ENCODE measurements at regions not wholly inside any gene's neighbourhood (a gene's known extent, or its start where the extent isn't known, plus 50 kb on each side); places are given as distances from the start of the nearest gene placed in this dataset.

DNA sequence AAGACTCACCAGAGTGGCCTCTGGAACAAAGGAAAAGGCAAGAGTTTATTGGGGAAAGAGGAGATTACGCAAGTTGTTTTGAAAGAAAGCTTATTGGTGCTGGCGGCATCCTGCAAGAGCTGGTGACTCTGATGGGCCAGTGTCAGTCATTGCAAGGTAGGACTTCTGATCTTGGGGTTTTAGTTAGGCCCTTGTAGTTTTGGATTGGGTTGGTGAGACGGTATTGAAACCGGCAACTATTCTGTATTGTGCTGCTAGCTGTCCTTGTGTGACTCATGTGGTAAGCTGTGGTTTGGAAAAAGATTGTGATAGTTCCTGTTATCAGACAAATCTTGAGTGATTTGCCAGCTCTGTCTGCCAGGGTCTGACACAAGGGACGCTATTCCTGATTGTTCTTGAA is 159.1 kb upstream of the PIEZO2 start:
- peak; percentile 24 for DNase-seq (ENCODE audit: unreplicated experiment)
- Mint-ChIP-seq H3K4me1 (ENCODE audit: insufficient read depth, unreplicated experiment) (peaks cover 7% of the 10 kb centered on the region), H3K27ac (ENCODE audit: low read depth, unreplicated experiment) (no peak overlapping the region), H3K4me3 (ENCODE audit: unreplicated experiment) (no peak overlapping the region), H3K36me3 (ENCODE audit: insufficient read depth, unreplicated experiment) (no peaks in the 10 kb centered on the region), H3K27me3 (ENCODE audit: insufficient read depth, unreplicated experiment) (peaks cover 11% of the 10 kb centered on the region), H3K9me3 (ENCODE audit: unreplicated experiment) (peaks cover 7% of the 10 kb centered on the region)
- ChIA-PET CTCF (interaction anchor here (0.6 to 3.0 kb wide), 11 partner anchors 8 to 519 kb away, joined by 3 to 25 read pairs (median 4); no protein-coding TSS in a partner anchor), POLR2A (interaction anchor here (0.6 kb wide), 1 partner anchor 43 kb away, joined by 4 read pairs; no protein-coding TSS in a partner anchor)
- TF ChIP-seq, protein P1, sequence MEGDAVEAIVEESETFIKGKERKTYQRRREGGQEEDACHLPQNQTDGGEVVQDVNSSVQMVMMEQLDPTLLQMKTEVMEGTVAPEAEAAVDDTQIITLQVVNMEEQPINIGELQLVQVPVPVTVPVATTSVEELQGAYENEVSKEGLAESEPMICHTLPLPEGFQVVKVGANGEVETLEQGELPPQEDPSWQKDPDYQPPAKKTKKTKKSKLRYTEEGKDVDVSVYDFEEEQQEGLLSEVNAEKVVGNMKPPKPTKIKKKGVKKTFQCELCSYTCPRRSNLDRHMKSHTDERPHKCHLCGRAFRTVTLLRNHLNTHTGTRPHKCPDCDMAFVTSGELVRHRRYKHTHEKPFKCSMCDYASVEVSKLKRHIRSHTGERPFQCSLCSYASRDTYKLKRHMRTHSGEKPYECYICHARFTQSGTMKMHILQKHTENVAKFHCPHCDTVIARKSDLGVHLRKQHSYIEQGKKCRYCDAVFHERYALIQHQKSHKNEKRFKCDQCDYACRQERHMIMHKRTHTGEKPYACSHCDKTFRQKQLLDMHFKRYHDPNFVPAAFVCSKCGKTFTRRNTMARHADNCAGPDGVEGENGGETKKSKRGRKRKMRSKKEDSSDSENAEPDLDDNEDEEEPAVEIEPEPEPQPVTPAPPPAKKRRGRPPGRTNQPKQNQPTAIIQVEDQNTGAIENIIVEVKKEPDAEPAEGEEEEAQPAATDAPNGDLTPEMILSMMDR (IDR thresholded peaks at IDR 0.05; ENCODE audit: unreplicated experiment), result no peak
- no TSS peak for BruUV-seq (replicated peaks)
- intact Hi-C loops (cut with micrococcal nuclease), result loop anchor here (2.0 kb wide), 1 partner anchor 458 kb away; no protein-coding TSS in a partner anchor

DNA sequence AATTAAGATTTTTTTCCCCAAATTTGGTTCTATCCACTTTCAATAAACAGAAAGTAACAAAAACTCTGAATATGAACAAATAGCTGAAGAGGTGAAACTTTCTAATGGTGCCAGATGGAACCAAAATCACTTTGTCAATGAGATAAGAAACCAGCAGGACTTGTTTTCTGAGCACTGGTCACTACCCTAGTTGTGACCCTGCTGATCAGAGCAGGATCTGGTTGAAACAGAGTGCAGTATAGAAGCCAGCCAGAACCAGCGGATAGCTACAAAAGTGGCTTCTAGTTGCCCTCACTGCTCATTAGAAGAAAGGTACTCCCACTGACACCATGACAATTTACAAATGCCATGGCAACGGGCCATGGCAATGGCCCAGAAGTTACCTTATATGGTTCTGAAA is 158.3 kb upstream of the PIEZO2 start:
- H3K4me1 Mint-ChIP-seq (ENCODE audit: insufficient read depth, unreplicated experiment), result peaks cover 7% of the 10 kb centered on the region
- peaks cover 4% of the 10 kb centered on the region for H3K27me3 Mint-ChIP-seq (ENCODE audit: insufficient read depth, unreplicated experiment)
- no peak overlapping the region for H3K4me3 Mint-ChIP-seq (ENCODE audit: unreplicated experiment)
- H3K27ac Mint-ChIP-seq (ENCODE audit: low read depth, unreplicated experiment), result no peak overlapping the region
- ChIA-PET POLR2A (interaction anchor here (0.9 to 1.6 kb wide), 2 partner anchors 26 to 205 kb away, joined by 3 to 5 read pairs; no protein-coding TSS in a partner anchor), CTCF (interaction anchor here (0.8 to 3.0 kb wide), 6 partner anchors 8 to 245 kb away, joined by 4 to 25 read pairs (median 6); no protein-coding TSS in a partner anchor)
- no peak for DNase-seq (ENCODE audit: unreplicated experiment)
- peaks cover 7% of the 10 kb centered on the region for H3K9me3 Mint-ChIP-seq (ENCODE audit: unreplicated experiment)
- intact Hi-C loops (cut with micrococcal nuclease), result loop anchor here (2.0 kb wide), 1 partner anchor 457 kb away; no protein-coding TSS in a partner anchor
- no TSS peak for BruUV-seq (replicated peaks)
- H3K36me3 Mint-ChIP-seq (ENCODE audit: insufficient read depth, unreplicated experiment), result no peaks in the 10 kb centered on the region
- TF ChIP-seq, protein P1 (IDR thresholded peaks at IDR 0.05; ENCODE audit: unreplicated experiment), result no peak

DNA sequence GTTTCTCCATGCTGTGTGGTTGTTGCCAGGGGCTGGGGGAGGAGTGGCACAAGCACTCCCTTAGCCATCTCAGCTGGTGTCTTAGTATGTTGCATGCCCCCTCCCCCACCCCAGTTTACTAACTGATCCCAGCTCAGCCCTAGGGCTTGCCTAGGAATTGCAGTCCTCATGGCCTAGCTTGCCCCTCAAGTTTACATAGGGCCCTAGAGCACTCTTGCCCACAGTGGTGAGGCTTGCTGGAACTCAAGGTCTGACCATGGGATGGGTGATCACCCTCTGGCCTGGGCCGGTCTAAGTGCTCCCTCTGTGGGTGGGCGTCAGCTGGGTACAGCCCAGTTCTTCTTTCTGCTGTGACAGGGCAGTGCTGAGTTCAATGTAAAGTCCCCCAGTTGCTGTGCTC is 156.1 kb upstream of the PIEZO2 start:
- peaks cover 3% of the 10 kb centered on the region for H3K27me3 Mint-ChIP-seq (ENCODE audit: insufficient read depth, unreplicated experiment)
- no peaks in the 10 kb centered on the region for H3K36me3 Mint-ChIP-seq (ENCODE audit: insufficient read depth, unreplicated experiment)
- no TSS peak for BruUV-seq (replicated peaks)
- POLR2A ChIA-PET, result interaction anchor here (0.6 kb wide), 1 partner anchor 69 kb away, joined by 3 read pairs; no protein-coding TSS in a partner anchor
- H3K27ac Mint-ChIP-seq (ENCODE audit: low read depth, unreplicated experiment), result no peak overlapping the region
- H3K9me3 Mint-ChIP-seq (ENCODE audit: unreplicated experiment), result peaks cover 18% of the 10 kb centered on the region
- no peak for DNase-seq (ENCODE audit: unreplicated experiment)
- intact Hi-C loops (cut with micrococcal nuclease), result no loop called here
- H3K4me1 Mint-ChIP-seq (ENCODE audit: insufficient read depth, unreplicated experiment), result peaks cover 7% of the 10 kb centered on the region
- H3K4me3 Mint-ChIP-seq (ENCODE audit: unreplicated experiment), result no peak overlapping the region
- CTCF ChIA-PET, result no interaction called here
- TF ChIP-seq, protein P1 (IDR thresholded peaks at IDR 0.05; ENCODE audit: unreplicated experiment), result no peak

DNA sequence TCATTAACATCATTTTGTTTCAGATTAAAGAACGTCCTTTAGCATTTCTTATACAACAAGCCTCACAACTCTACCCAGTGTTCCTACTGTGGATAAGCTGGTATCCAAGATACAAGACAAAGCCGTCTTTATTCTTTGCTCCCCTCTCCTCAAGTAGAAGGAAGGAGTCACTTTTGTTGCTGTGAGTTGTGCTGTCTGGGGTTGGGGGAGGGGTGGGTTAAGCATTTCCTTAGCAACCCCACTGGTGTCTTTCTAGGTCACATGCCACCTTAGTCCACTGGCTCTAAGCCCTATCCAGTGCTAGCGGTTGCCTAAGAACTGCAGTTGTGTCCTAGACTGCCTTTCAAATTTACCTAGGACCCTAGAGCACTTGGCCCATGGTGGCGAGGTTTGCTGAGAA is 155.6 kb upstream of the PIEZO2 start:
- peaks cover 7% of the 10 kb centered on the region for H3K4me1 Mint-ChIP-seq (ENCODE audit: insufficient read depth, unreplicated experiment)
- no peaks in the 10 kb centered on the region for H3K36me3 Mint-ChIP-seq (ENCODE audit: insufficient read depth, unreplicated experiment)
- H3K27me3 Mint-ChIP-seq (ENCODE audit: insufficient read depth, unreplicated experiment), result peaks cover 8% of the 10 kb centered on the region
- DNase-seq (ENCODE audit: unreplicated experiment), result no peak
- no peak overlapping the region for H3K4me3 Mint-ChIP-seq (ENCODE audit: unreplicated experiment)
- H3K9me3 Mint-ChIP-seq (ENCODE audit: unreplicated experiment), result peaks cover 22% of the 10 kb centered on the region
- intact Hi-C loops (cut with micrococcal nuclease), result no loop called here
- TF ChIP-seq, protein P1 (IDR thresholded peaks at IDR 0.05; ENCODE audit: unreplicated experiment), result no peak
- BruUV-seq (replicated peaks), result no TSS peak
- H3K27ac Mint-ChIP-seq (ENCODE audit: low read depth, unreplicated experiment), result no peak overlapping the region
- POLR2A ChIA-PET, result no interaction called here
- CTCF ChIA-PET, result no interaction called here

All from MCF 10A (cell line).